ENCODE measurements at regions not wholly inside any gene's neighbourhood (a gene's known extent, or its start where the extent isn't known, plus 50 kb on each side); places are given as distances from the start of the nearest gene placed in this dataset.

DNA sequence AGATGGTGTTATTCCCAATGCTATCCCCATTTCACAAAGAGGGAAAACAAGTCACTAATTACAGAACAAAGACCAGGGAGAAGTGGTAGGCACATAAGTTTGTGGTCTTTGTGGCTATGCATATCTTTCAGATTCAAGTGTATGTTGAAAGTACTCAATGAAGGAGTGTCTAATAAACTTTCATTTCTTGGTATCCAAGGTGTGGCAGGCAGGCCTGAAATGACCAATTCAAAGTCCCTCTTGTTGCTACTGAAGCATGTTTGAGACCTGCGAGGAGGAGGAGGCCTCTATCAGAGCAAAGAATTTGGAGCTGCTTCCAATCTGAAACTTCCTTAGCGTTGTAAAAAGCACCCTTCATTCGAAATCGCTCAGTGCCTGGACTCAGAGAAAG is 60.9 kb upstream of the KLF7 start (continued):
- TF ChIP-seq, protein P1, sequence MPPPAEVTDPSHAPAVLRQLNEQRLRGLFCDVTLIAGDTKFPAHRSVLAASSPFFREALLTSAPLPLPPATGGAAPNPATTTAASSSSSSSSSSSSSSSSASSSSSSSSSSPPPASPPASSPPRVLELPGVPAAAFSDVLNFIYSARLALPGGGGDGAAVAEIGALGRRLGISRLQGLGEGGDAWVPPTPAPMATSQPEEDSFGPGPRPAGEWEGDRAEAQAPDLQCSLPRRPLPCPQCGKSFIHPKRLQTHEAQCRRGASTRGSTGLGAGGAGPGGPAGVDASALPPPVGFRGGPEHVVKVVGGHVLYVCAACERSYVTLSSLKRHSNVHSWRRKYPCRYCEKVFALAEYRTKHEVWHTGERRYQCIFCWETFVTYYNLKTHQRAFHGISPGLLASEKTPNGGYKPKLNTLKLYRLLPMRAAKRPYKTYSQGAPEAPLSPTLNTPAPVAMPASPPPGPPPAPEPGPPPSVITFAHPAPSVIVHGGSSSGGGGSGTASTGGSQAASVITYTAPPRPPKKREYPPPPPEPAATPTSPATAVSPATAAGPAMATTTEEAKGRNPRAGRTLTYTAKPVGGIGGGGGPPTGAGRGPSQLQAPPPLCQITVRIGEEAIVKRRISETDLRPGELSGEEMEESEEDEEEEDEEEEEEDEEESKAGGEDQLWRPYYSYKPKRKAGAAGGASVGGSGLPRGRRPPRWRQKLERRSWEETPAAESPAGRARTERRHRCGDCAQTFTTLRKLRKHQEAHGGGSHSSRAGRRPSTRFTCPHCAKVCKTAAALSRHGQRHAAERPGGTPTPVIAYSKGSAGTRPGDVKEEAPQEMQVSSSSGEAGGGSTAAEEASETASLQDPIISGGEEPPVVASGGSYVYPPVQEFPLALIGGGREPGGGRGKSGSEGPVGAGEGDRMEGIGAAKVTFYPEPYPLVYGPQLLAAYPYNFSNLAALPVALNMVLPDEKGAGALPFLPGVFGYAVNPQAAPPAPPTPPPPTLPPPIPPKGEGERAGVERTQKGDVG (CRISPR knock-in tag; IDR thresholded peaks at IDR 0.05): no peak
- TF ChIP-seq JUNB (IDR thresholded peaks at IDR 0.05) (0 out of 2 replicates have a peak, but pooled peaks have one; percentile 19), ZNF687 (IDR thresholded peaks at IDR 0.05) (no peak), EED (IDR thresholded peaks at IDR 0.05; ENCODE audit: low read depth) (peak; percentile 37; the same call in 1 of the 2 replicates), IRF4 (IDR thresholded peaks at IDR 0.05; ENCODE audit: low read depth, low read length) (0 out of 2 replicates have a peak, but pooled peaks have one; percentile 15)
- TF ChIP-seq, protein P2, sequence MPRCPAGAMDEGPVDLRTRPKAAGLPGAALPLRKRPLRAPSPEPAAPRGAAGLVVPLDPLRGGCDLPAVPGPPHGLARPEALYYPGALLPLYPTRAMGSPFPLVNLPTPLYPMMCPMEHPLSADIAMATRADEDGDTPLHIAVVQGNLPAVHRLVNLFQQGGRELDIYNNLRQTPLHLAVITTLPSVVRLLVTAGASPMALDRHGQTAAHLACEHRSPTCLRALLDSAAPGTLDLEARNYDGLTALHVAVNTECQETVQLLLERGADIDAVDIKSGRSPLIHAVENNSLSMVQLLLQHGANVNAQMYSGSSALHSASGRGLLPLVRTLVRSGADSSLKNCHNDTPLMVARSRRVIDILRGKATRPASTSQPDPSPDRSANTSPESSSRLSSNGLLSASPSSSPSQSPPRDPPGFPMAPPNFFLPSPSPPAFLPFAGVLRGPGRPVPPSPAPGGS (IDR thresholded peaks at IDR 0.05; ENCODE audit: borderline replicate concordance, insufficient read depth, low read depth, low read length, poor library complexity, severe bottlenecking): no peak

Data from GM12878 (cell line).